Neuronal stem cell (in vitro differentiated cells): ENCODE measurements at regions not wholly inside any gene's neighbourhood (a gene's known extent, or its start where the extent isn't known, plus 50 kb on each side); places are given as distances from the start of the nearest gene placed in this dataset.

Experiments used
- DNase-seq: peaks from one replicate; pipeline ENCODE4 v3.0.0-alpha.2; 2013; ENCODE audit warnings: low spot score
- H2AFZ ChIP-seq: one replicate; pipeline ENCODE4 v1.6.1; 2013; ENCODE audit warnings: mild to moderate bottlenecking, low read length, inconsistent platforms
- H2AK5ac ChIP-seq: 2 replicates; pipeline ENCODE4 v1.6.1; 2013; ENCODE audit warnings: low read depth, mild to moderate bottlenecking, inconsistent platforms, low read length, moderate library complexity, mixed read lengths
- H2BK120ac ChIP-seq: 2 replicates; pipeline ENCODE4 v1.6.1; 2013; ENCODE audit warnings: low read depth, mild to moderate bottlenecking, inconsistent platforms, low read length, moderate library complexity, mixed read lengths
- H2BK12ac ChIP-seq: one replicate; pipeline ENCODE4 v1.6.1; 2013; ENCODE audit warnings: low read length, inconsistent platforms
- H2BK15ac ChIP-seq: 2 replicates; pipeline ENCODE4 v1.6.1; 2013; ENCODE audit warnings: mild to moderate bottlenecking, low read length, inconsistent platforms, mixed read lengths
- H2BK5ac ChIP-seq: one replicate; pipeline ENCODE4 v1.6.1; 2013; ENCODE audit warnings: inconsistent platforms, mild to moderate bottlenecking, low read length, moderate library complexity
- H3K14ac ChIP-seq: one replicate; pipeline ENCODE4 v1.6.1; 2013; ENCODE audit warnings: low read length, inconsistent platforms
- H3K18ac ChIP-seq: 2 replicates; pipeline ENCODE4 v1.6.1; 2013; ENCODE audit warnings: low read length, inconsistent platforms
- H3K23ac ChIP-seq: 2 replicates; pipeline ENCODE4 v1.6.1; 2013; ENCODE audit warnings: low read depth, mild to moderate bottlenecking, mixed read lengths, low read length, inconsistent platforms; ENCODE audit not compliant: poor library complexity
- H3K27ac ChIP-seq: replicated peaks from 3 replicates; pipeline ENCODE4 v1.5.1; 2013; ENCODE audit warnings: low read length, inconsistent platforms
- H3K27me3 ChIP-seq, 3 experiments: 2 replicates each; pipeline ENCODE4 v1.6.1; 2013; ENCODE audit warnings: low read length in 3 of 3, mild to moderate bottlenecking in 2 of 3, inconsistent platforms in 1 of 3, low read depth in 1 of 3, mixed read lengths in 1 of 3, moderate library complexity in 1 of 3; ENCODE audit not compliant: control insufficient read depth in 3 of 3, insufficient read depth in 3 of 3
- H3K36me3 ChIP-seq, 2 donors: replicated peaks in 1 of 2; 2 replicates each; pipeline ENCODE4 v1.6.1; 2013; ENCODE audit warnings: low read length in 2 of 2; ENCODE audit not compliant: control insufficient read depth in 2 of 2, insufficient read depth in 2 of 2
- H3K4ac ChIP-seq: 2 replicates; pipeline ENCODE4 v1.6.1; 2013; ENCODE audit warnings: inconsistent platforms, mild to moderate bottlenecking, low read length, moderate library complexity
- H3K4me1 ChIP-seq, 2 donors: 1 replicate in 1 of 2; 2 replicates in 1 of 2; pipeline ENCODE4 v1.6.1; 2013; ENCODE audit warnings: low read length in 2 of 2, low read depth in 1 of 2; ENCODE audit not compliant: control insufficient read depth in 2 of 2, insufficient read depth in 1 of 2
- H3K4me2 ChIP-seq: one replicate; pipeline ENCODE4 v1.6.1; 2013; ENCODE audit warnings: mild to moderate bottlenecking, low read length, inconsistent platforms; ENCODE audit not compliant: insufficient read depth, poor library complexity, severe bottlenecking
- H3K4me3 ChIP-seq, 2 donors: 2 replicates each; pipeline ENCODE4 v1.5.1; 2013; ENCODE audit warnings: low read length in 2 of 2, mild to moderate bottlenecking in 2 of 2, inconsistent platforms in 1 of 2, moderate library complexity in 1 of 2
- H3K79me1 ChIP-seq: one replicate; pipeline ENCODE4 v1.6.1; 2013; ENCODE audit warnings: low read depth, mild to moderate bottlenecking, inconsistent platforms, low read length, moderate library complexity
- H3K9ac ChIP-seq: one replicate; pipeline ENCODE4 v1.6.1; 2013; ENCODE audit warnings: mild to moderate bottlenecking, low read depth, low read length, inconsistent platforms; ENCODE audit not compliant: poor library complexity
- H3K9me3 ChIP-seq, 2 donors: replicated peaks in 1 of 2; 2 replicates each; pipeline versions ENCODE3 to v1.6.1; 2013; ENCODE audit warnings: low read length in 2 of 2, mild to moderate bottlenecking in 2 of 2, inconsistent platforms in 1 of 2, low read depth in 1 of 2, mixed read lengths in 1 of 2, moderate library complexity in 1 of 2; ENCODE audit not compliant: control insufficient read depth in 2 of 2, insufficient read depth in 1 of 2
- H4K8ac ChIP-seq: one replicate; pipeline ENCODE4 v1.6.1; 2013; ENCODE audit warnings: low read depth, mild to moderate bottlenecking, inconsistent platforms, low read length, moderate library complexity
- H4K91ac ChIP-seq: one replicate; pipeline ENCODE4 v1.6.1; 2013; ENCODE audit warnings: low read length, low read depth, mild to moderate bottlenecking, inconsistent platforms; ENCODE audit not compliant: poor library complexity
- WGBS, 2 donors: extraction: QIAGEN DNeasy Blood & Tissue Kit; methylation state at CpG; one replicate each; pipeline ENCODE4 v1.1.7; 2013; ENCODE audit warnings: missing lambda C conversion rate in 2 of 2, mixed read lengths in 1 of 2; ENCODE audit not compliant: insufficient read length in 2 of 2, insufficient replicate concordance in 1 of 2; ENCODE audit errors: extremely low coverage in 2 of 2; 5-methylcytosine and 5-hydroxymethylcytosine counted together

- no peak overlapping the region for H3K27ac ChIP-seq
- no peak overlapping the region for H2BK120ac ChIP-seq
- no peaks in the 10 kb centered on the region for H3K4me1 ChIP-seq
These were observed 607.2 kb upstream of the PLXNA2 start for GRCh38 chr1:208851366-208851765.

DNA sequence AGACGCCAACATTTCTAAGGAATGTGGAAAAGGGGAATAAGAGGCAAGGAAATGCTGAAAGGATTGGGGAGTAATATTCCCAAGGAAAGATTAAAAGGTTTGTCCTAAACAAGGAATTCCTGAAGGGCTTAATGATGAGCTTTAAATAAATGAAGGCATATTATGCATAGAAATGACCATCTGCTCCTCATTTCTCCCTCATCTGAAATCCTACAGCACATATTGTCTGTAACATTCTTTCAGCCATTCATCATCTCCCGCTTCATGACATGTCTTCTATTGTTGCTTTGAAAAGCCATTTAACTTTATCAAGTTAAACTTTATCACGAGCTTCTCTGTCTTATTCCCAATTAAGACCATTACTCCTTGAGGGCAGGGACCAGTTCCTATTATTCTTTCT, 608.7 kb upstream of the PLXNA2 start:
- H3K4me1 ChIP-seq, result no peaks in the 10 kb centered on the region
- H2AFZ ChIP-seq, result no peak overlapping the region
- no peak overlapping the region for H2BK5ac ChIP-seq
- H2BK120ac ChIP-seq, result no peak overlapping the region
- no peaks in the 10 kb centered on the region for H3K27me3 ChIP-seq
- H3K4ac ChIP-seq, result no peak overlapping the region
- no CpG with 5 or more reads among the region's 3 CpGs for WGBS, 2 donors
- no peak overlapping the region for H4K8ac ChIP-seq
- no peak overlapping the region for H4K91ac ChIP-seq
- no peak overlapping the region for H3K4me3 ChIP-seq
- H3K14ac ChIP-seq, result no peak overlapping the region
- H3K27ac ChIP-seq, result no peak overlapping the region
- no peak overlapping the region for H3K18ac ChIP-seq
- no peaks in the 10 kb centered on the region for H3K36me3 ChIP-seq
- H2AK5ac ChIP-seq, result no peak overlapping the region
- no peak overlapping the region for H2BK12ac ChIP-seq
- H2BK15ac ChIP-seq, result no peak overlapping the region
- H3K79me1 ChIP-seq, result no peaks in the 10 kb centered on the region
- H3K9me3 ChIP-seq, result no peaks in the 10 kb centered on the region
- H3K4me2 ChIP-seq, result no peak overlapping the region
- no peak for DNase-seq
- no peak overlapping the region for H3K9ac ChIP-seq
- no peak overlapping the region for H3K23ac ChIP-seq

More at GRCh38 chr1:208851366-208851765, 607.2 kb upstream of the PLXNA2 start:
- H2AFZ ChIP-seq, result no peak overlapping the region
- no peak overlapping the region for H3K4me2 ChIP-seq
- H2BK15ac ChIP-seq, result no peak overlapping the region
- no peaks in the 10 kb centered on the region for H3K36me3 ChIP-seq
- no peak overlapping the region for H4K91ac ChIP-seq
- no peaks in the 10 kb centered on the region for H3K79me1 ChIP-seq
- no peaks in the 10 kb centered on the region for H3K27me3 ChIP-seq
- H2BK12ac ChIP-seq, result no peak overlapping the region
- DNase-seq, result no peak
- H4K8ac ChIP-seq, result no peak overlapping the region
- WGBS, 2 donors, result no CpG with 5 or more reads among the region's 2 CpGs
- H3K4me3 ChIP-seq, result no peak overlapping the region
- H3K14ac ChIP-seq, result no peak overlapping the region
- H2BK5ac ChIP-seq, result no peak overlapping the region
- H3K9me3 ChIP-seq, result no peaks in the 10 kb centered on the region
- no peak overlapping the region for H2AK5ac ChIP-seq
- H3K23ac ChIP-seq, result no peak overlapping the region
- H3K18ac ChIP-seq, result no peak overlapping the region
- H3K9ac ChIP-seq, result no peak overlapping the region
- no peak overlapping the region for H3K4ac ChIP-seq

GRCh38 chr1:208855403-208855802, 611.2 kb upstream of the PLXNA2 start:
- H3K4me1 ChIP-seq, result no peaks in the 10 kb centered on the region
- no peak overlapping the region for H4K8ac ChIP-seq
- no peak overlapping the region for H2AFZ ChIP-seq
- no peak for DNase-seq
- no peak overlapping the region for H2BK120ac ChIP-seq
- no peak overlapping the region for H4K91ac ChIP-seq
- no peak overlapping the region for H3K9ac ChIP-seq
- H3K27ac ChIP-seq, result no peak overlapping the region
- no peak overlapping the region for H3K4me3 ChIP-seq
- no peaks in the 10 kb centered on the region for H3K9me3 ChIP-seq
- no peak overlapping the region for H3K4me2 ChIP-seq
- H2BK5ac ChIP-seq, result no peak overlapping the region
- H3K4ac ChIP-seq, result no peak overlapping the region
- no peaks in the 10 kb centered on the region for H3K36me3 ChIP-seq
- H3K79me1 ChIP-seq, result no peaks in the 10 kb centered on the region
- no peak overlapping the region for H3K14ac ChIP-seq
- no peak overlapping the region for H2AK5ac ChIP-seq
- H3K23ac ChIP-seq, result no peak overlapping the region
- H3K27me3 ChIP-seq, result no peaks in the 10 kb centered on the region
- no peak overlapping the region for H2BK12ac ChIP-seq
- H2BK15ac ChIP-seq, result no peak overlapping the region
- no CpG with 5 or more reads among the region's 1 CpG for WGBS, 2 donors
- no peak overlapping the region for H3K18ac ChIP-seq

DNA sequence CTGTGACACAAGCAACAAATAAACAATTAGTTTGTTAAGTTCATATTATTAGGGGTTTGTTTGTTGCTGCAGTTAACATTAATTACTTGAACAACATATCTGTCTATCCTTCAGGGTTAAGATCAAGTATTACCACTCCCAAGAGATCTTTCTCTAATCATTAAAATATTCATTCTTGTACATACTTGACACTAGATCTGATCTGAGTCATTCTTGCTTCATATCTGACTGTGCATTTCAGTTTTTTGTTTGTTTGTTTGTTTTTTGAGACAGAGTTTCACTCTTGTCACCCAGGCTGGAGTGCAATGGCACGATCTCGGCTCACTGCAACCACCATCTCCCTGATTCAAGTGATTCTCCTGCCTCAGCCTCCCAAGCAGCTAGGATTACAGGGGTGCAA, 613.3 kb upstream of the PLXNA2 start:
- no peak overlapping the region for H2BK15ac ChIP-seq
- no peak overlapping the region for H3K9ac ChIP-seq
- H3K4me2 ChIP-seq, result no peak overlapping the region
- no peaks in the 10 kb centered on the region for H3K27me3 ChIP-seq
- H3K4me3 ChIP-seq, result no peak overlapping the region
- no peaks in the 10 kb centered on the region for H3K4me1 ChIP-seq
- H3K14ac ChIP-seq, result no peak overlapping the region
- DNase-seq, result no peak
- no peaks in the 10 kb centered on the region for H3K9me3 ChIP-seq
- H2BK120ac ChIP-seq, result no peak overlapping the region
- no peak overlapping the region for H4K91ac ChIP-seq
- no peak overlapping the region for H2BK12ac ChIP-seq
- no peak overlapping the region for H2BK5ac ChIP-seq
- no CpG with 5 or more reads among the region's 2 CpGs for WGBS, 2 donors
- no peak overlapping the region for H3K18ac ChIP-seq
- no peak overlapping the region for H2AK5ac ChIP-seq
- H3K79me1 ChIP-seq, result no peaks in the 10 kb centered on the region
- H2AFZ ChIP-seq, result no peak overlapping the region
- no peak overlapping the region for H4K8ac ChIP-seq
- H3K27ac ChIP-seq, result no peak overlapping the region
- H3K36me3 ChIP-seq, result no peaks in the 10 kb centered on the region
- no peak overlapping the region for H3K4ac ChIP-seq
- no peak overlapping the region for H3K23ac ChIP-seq
